ENCODE measurements at regions not wholly inside any gene's neighbourhood (a gene's known extent, or its start where the extent isn't known, plus 50 kb on each side); places are given as distances from the start of the nearest gene placed in this dataset.

GRCh38 chr12:22130671-22131070 lies 84.7 kb downstream of the CMAS start:
- TF ChIP-seq MYC (IDR thresholded peaks at IDR 0.05; ENCODE audit: insufficient read depth, insufficient read length, insufficient replicate concordance, low read length, severe bottlenecking) (no peak), EP300 (IDR thresholded peaks at IDR 0.05; ENCODE audit: borderline replicate concordance in 1 of 2, control insufficient read depth in 1 of 2, low read depth in 2 of 2, low read length in 2 of 2) (no peak), BRCA1 (IDR thresholded peaks at IDR 0.05; ENCODE audit: low read depth, low read length) (no peak), POLR2AphosphoS5 (IDR thresholded peaks at IDR 0.05; ENCODE audit: low read length) (no peak), TAF1 (IDR thresholded peaks at IDR 0.05; ENCODE audit: borderline replicate concordance, low read depth, low read length) (no peak), EZH2 (IDR thresholded peaks at IDR 0.05; ENCODE audit: borderline replicate concordance, control insufficient read depth, low read depth, low read length) (no peak), ZNF274 (IDR thresholded peaks at IDR 0.05; ENCODE audit: insufficient read depth, insufficient read length) (no peak), HCFC1 (IDR thresholded peaks at IDR 0.05; ENCODE audit: low read length) (no peak), CUX1 (IDR thresholded peaks at IDR 0.05; ENCODE audit: insufficient replicate concordance, low read depth, low read length) (no peak)
- TF ChIP-seq, protein P1, sequence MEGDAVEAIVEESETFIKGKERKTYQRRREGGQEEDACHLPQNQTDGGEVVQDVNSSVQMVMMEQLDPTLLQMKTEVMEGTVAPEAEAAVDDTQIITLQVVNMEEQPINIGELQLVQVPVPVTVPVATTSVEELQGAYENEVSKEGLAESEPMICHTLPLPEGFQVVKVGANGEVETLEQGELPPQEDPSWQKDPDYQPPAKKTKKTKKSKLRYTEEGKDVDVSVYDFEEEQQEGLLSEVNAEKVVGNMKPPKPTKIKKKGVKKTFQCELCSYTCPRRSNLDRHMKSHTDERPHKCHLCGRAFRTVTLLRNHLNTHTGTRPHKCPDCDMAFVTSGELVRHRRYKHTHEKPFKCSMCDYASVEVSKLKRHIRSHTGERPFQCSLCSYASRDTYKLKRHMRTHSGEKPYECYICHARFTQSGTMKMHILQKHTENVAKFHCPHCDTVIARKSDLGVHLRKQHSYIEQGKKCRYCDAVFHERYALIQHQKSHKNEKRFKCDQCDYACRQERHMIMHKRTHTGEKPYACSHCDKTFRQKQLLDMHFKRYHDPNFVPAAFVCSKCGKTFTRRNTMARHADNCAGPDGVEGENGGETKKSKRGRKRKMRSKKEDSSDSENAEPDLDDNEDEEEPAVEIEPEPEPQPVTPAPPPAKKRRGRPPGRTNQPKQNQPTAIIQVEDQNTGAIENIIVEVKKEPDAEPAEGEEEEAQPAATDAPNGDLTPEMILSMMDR (IDR thresholded peaks at IDR 0.05 in 2 of 3, conservative IDR thresholded peaks at IDR 0.05 in 1 of 3; ENCODE audit: control insufficient read depth in 2 of 3, extremely low read depth in 1 of 3, insufficient read depth in 1 of 3, low read depth in 3 of 3, low read length in 3 of 3) = no peak

Measured in GM12878 (cell line).